ENCODE measurements at regions not wholly inside any gene's neighbourhood (a gene's known extent, or its start where the extent isn't known, plus 50 kb on each side); places are given as distances from the start of the nearest gene placed in this dataset.

- H3K4me3 Mint-ChIP-seq: no peak overlapping the region
- no peak for TF ChIP-seq CTCF (IDR thresholded peaks at IDR 0.05)
- H3K27me3 Mint-ChIP-seq (ENCODE audit: insufficient read depth): peaks cover 20% of the 10 kb centered on the region
- no peaks in the 10 kb centered on the region for H3K36me3 Mint-ChIP-seq (ENCODE audit: low read depth)
- H3K4me1 Mint-ChIP-seq (ENCODE audit: low read depth): no peaks in the 10 kb centered on the region
- no peak for DNase-seq
- H3K9me3 Mint-ChIP-seq: no peaks in the 10 kb centered on the region
- H3K27ac Mint-ChIP-seq: no peak overlapping the region
These were observed 78.1 kb upstream of the SPTBN1 start for GRCh38 chr2:54377901-54378493.

- H3K9me3 Mint-ChIP-seq: no peaks in the 10 kb centered on the region
These were observed 75.5 kb upstream of the SPTBN1 start for GRCh38 chr2:54380670-54381069.

GRCh38 chr2:54381293-54381692, 74.8 kb upstream of the SPTBN1 start:
- Mint-ChIP-seq H3K9me3 (no peaks in the 10 kb centered on the region), H3K27me3 (ENCODE audit: insufficient read depth) (peaks cover 12% of the 10 kb centered on the region), H3K4me3 (no peak overlapping the region), H3K4me1 (ENCODE audit: low read depth) (no peaks in the 10 kb centered on the region), H3K27ac (no peak overlapping the region), H3K36me3 (ENCODE audit: low read depth) (no peaks in the 10 kb centered on the region)
- TF ChIP-seq CTCF (IDR thresholded peaks at IDR 0.05): no peak
- no peak for DNase-seq

More at GRCh38 chr2:54380670-54381069, 75.5 kb upstream of the SPTBN1 start:
- Mint-ChIP-seq H3K27ac (no peak overlapping the region), H3K4me1 (ENCODE audit: low read depth) (no peaks in the 10 kb centered on the region), H3K4me3 (no peak overlapping the region), H3K36me3 (ENCODE audit: low read depth) (no peaks in the 10 kb centered on the region), H3K27me3 (ENCODE audit: insufficient read depth) (peaks cover 14% of the 10 kb centered on the region)
- TF ChIP-seq CTCF (IDR thresholded peaks at IDR 0.05): no peak
- DNase-seq: no peak

GRCh38 chr2:54382601-54383000, 73.5 kb upstream of the SPTBN1 start:
- Mint-ChIP-seq H3K27ac (no peak overlapping the region), H3K4me1 (ENCODE audit: low read depth) (peaks cover 12% of the 10 kb centered on the region), H3K9me3 (no peaks in the 10 kb centered on the region), H3K27me3 (ENCODE audit: insufficient read depth) (peaks cover 7% of the 10 kb centered on the region), H3K36me3 (ENCODE audit: low read depth) (no peaks in the 10 kb centered on the region), H3K4me3 (no peak overlapping the region)
- no peak for DNase-seq
- TF ChIP-seq CTCF (IDR thresholded peaks at IDR 0.05): no peak

- H3K36me3 Mint-ChIP-seq (ENCODE audit: low read depth): no peaks in the 10 kb centered on the region
- no peak overlapping the region for H3K4me3 Mint-ChIP-seq
These were observed 71.6 kb upstream of the SPTBN1 start for GRCh38 chr2:54384301-54385203.

More at GRCh38 chr2:54384301-54385203, 71.6 kb upstream of the SPTBN1 start:
- H3K27me3 Mint-ChIP-seq (ENCODE audit: insufficient read depth): peaks cover 7% of the 10 kb centered on the region
- no peak for TF ChIP-seq CTCF (IDR thresholded peaks at IDR 0.05)
- no peak for DNase-seq
- H3K27ac Mint-ChIP-seq: no peak overlapping the region
- no peaks in the 10 kb centered on the region for H3K9me3 Mint-ChIP-seq
- peaks cover 12% of the 10 kb centered on the region for H3K4me1 Mint-ChIP-seq (ENCODE audit: low read depth)
